ENCODE measurements at regions not wholly inside any gene's neighbourhood (a gene's known extent, or its start where the extent isn't known, plus 50 kb on each side); places are given as distances from the start of the nearest gene placed in this dataset.

DNA sequence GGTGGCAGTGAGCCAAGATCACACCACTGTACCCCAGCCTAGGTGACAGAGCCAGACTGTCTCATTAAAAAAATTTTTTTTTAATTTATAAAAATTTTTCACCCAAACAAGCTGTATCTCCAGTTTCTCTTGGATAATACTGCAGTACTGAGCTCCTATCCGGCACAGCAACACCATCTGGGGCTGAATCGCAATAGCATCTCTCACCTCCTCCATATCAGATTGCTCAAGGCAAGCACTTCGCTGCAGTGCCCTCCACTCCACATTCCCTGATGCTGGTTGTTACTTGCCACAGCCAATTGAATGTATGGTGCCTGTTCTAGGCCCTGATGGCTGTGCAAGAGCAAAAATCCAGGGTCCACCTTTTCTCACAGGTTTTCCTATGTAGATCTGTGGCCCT is 69.3 kb upstream of the FAM241A start:
- no peak overlapping the region for H3K4me3 Mint-ChIP-seq
- no peak overlapping the region for H3K4me3 ChIP-seq (ENCODE audit: control extremely low read depth in 1 of 5, extremely low read depth in 1 of 5, insufficient read depth in 1 of 5, low read depth in 2 of 5, low read length in 4 of 5)
- no peaks in the 10 kb centered on the region for H4K20me1 ChIP-seq (ENCODE audit: control insufficient read depth, insufficient read depth, low read length, poor library complexity, severe bottlenecking)
- H2AFZ ChIP-seq (ENCODE audit: insufficient read depth, low read depth, low read length, poor library complexity, severe bottlenecking), result no peak overlapping the region
- no peaks in the 10 kb centered on the region for H3K36me3 ChIP-seq (replicated peaks in 1 of 2; ENCODE audit: control extremely low read depth in 1 of 2, control insufficient read depth in 1 of 2, extremely low read depth in 1 of 2, insufficient read depth in 2 of 2, low read length in 1 of 2)
- no peaks in the 10 kb centered on the region for H3K79me2 ChIP-seq (ENCODE audit: control insufficient read depth, insufficient read depth, low read length)
- no peak for ATAC-seq (ENCODE audit: low read depth)
- TF ChIP-seq, protein P1, sequence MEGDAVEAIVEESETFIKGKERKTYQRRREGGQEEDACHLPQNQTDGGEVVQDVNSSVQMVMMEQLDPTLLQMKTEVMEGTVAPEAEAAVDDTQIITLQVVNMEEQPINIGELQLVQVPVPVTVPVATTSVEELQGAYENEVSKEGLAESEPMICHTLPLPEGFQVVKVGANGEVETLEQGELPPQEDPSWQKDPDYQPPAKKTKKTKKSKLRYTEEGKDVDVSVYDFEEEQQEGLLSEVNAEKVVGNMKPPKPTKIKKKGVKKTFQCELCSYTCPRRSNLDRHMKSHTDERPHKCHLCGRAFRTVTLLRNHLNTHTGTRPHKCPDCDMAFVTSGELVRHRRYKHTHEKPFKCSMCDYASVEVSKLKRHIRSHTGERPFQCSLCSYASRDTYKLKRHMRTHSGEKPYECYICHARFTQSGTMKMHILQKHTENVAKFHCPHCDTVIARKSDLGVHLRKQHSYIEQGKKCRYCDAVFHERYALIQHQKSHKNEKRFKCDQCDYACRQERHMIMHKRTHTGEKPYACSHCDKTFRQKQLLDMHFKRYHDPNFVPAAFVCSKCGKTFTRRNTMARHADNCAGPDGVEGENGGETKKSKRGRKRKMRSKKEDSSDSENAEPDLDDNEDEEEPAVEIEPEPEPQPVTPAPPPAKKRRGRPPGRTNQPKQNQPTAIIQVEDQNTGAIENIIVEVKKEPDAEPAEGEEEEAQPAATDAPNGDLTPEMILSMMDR (IDR thresholded peaks at IDR 0.05), result no peak
- no peak for TF ChIP-seq EZH2 (IDR thresholded peaks at IDR 0.05; ENCODE audit: borderline replicate concordance, insufficient read depth, low read depth, low read length, poor library complexity, severe bottlenecking)
- peaks cover 7% of the 10 kb centered on the region for H3K27me3 Mint-ChIP-seq
- intact Hi-C loops (cut with micrococcal nuclease), result loop anchor here (1.0 kb wide), 1 partner anchor 159 kb away; no protein-coding TSS in a partner anchor
- no peaks in the 10 kb centered on the region for H3K4me1 Mint-ChIP-seq
- H3K27ac Mint-ChIP-seq, result no peak overlapping the region
- no peaks in the 10 kb centered on the region for H3K4me1 ChIP-seq (ENCODE audit: control insufficient read depth in 2 of 2, insufficient read depth in 2 of 2, low read length in 2 of 2)
- DNase-seq, result no peak
- ChIA-PET POLR2A (no interaction called here), CTCF (no interaction called here)
- no peak overlapping the region for H3K27ac ChIP-seq (ENCODE audit: low read length in 2 of 2)
- peaks cover 12% of the 10 kb centered on the region for H3K9me3 Mint-ChIP-seq (ENCODE audit: insufficient read depth)
- H3K9me3 ChIP-seq (ENCODE audit: control extremely low read depth in 1 of 3, control insufficient read depth in 2 of 3, insufficient read depth in 1 of 3, low read length in 2 of 3), result no peaks in the 10 kb centered on the region
- no peak overlapping the region for H3K4me2 ChIP-seq (replicated peaks; ENCODE audit: low read depth, low read length, poor library complexity, severe bottlenecking)
- no peaks in the 10 kb centered on the region for H3K27me3 ChIP-seq (replicated peaks in 1 of 4; ENCODE audit: control extremely low read depth in 1 of 4, control insufficient read depth in 3 of 4, insufficient read depth in 4 of 4, low read length in 3 of 4)
- WGBS (ENCODE audit: insufficient coverage), result 88% methylated on average over 3 of the region's 3 CpGs
- H3K9ac ChIP-seq (ENCODE audit: low read length), result no peak overlapping the region

DNA sequence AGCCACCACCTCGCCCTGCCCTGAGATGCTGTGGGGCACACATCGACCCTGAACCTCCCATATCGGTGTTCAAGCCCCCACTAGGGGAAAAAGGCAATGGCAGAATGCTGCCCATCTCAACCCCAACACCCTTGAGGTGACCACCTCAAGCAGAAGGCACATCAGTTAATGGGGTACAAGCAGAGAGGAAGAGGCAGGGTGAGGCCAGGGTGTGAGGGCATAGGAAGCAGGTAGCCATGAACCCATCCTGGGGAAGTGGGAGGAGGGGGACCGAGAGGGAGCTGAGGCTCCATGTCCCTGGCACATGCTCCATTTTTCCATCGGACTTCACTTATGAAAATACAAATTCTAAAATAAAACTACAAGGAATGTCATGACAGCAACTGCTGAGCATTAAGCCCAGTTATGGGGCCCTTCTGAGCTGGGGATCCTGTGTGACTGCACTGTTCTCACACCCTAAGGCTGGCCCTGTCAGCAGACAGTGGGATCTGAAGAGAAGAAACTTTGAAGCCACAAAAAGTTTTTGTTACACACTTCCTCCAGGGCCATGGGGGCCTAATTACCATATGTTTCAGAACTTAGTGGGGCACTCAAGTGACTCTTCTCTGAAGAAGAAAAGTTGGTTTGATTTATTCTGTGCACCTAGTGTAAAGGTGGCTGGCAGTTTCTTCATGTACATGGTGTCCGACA is 68.2 kb upstream of the FAM241A start:
- no peak for ATAC-seq (ENCODE audit: low read depth)
- H3K4me3 Mint-ChIP-seq, result no peak overlapping the region
- CTCF ChIA-PET, result interaction anchor here (0.9 to 1.1 kb wide), 2 partner anchors 10 to 685 kb away, joined by 3 read pairs; no protein-coding TSS in a partner anchor

More for the DNA sequence above, 68.2 kb upstream of the FAM241A start:
- POLR2A ChIA-PET, result no interaction called here
- H3K27ac ChIP-seq (ENCODE audit: low read length in 2 of 2), result no peak overlapping the region
- Mint-ChIP-seq H3K27me3 (peaks cover 7% of the 10 kb centered on the region), H3K4me1 (no peaks in the 10 kb centered on the region), H3K27ac (no peak overlapping the region), H3K9me3 (ENCODE audit: insufficient read depth) (peaks cover 12% of the 10 kb centered on the region)
- no peaks in the 10 kb centered on the region for H3K79me2 ChIP-seq (ENCODE audit: control insufficient read depth, insufficient read depth, low read length)
- no peak overlapping the region for H3K4me3 ChIP-seq (ENCODE audit: control extremely low read depth in 1 of 5, extremely low read depth in 1 of 5, insufficient read depth in 1 of 5, low read depth in 2 of 5, low read length in 4 of 5)
- intact Hi-C loops (cut with micrococcal nuclease), result no loop called here
- no peak overlapping the region for H3K4me2 ChIP-seq (replicated peaks; ENCODE audit: low read depth, low read length, poor library complexity, severe bottlenecking)
- 90% methylated on average over 3 of the region's 6 CpGs for WGBS (ENCODE audit: insufficient coverage)
- no peak overlapping the region for H3K9ac ChIP-seq (ENCODE audit: low read length)
- no peaks in the 10 kb centered on the region for H3K27me3 ChIP-seq (replicated peaks in 1 of 4; ENCODE audit: control extremely low read depth in 1 of 4, control insufficient read depth in 3 of 4, insufficient read depth in 4 of 4, low read length in 3 of 4)
- no peaks in the 10 kb centered on the region for H4K20me1 ChIP-seq (ENCODE audit: control insufficient read depth, insufficient read depth, low read length, poor library complexity, severe bottlenecking)
- DNase-seq, result no peak
- H3K36me3 ChIP-seq (replicated peaks in 1 of 2; ENCODE audit: control extremely low read depth in 1 of 2, control insufficient read depth in 1 of 2, extremely low read depth in 1 of 2, insufficient read depth in 2 of 2, low read length in 1 of 2), result no peaks in the 10 kb centered on the region
- TF ChIP-seq, protein P1 (IDR thresholded peaks at IDR 0.05), result no peak
- no peak for TF ChIP-seq EZH2 (IDR thresholded peaks at IDR 0.05; ENCODE audit: borderline replicate concordance, insufficient read depth, low read depth, low read length, poor library complexity, severe bottlenecking)
- H3K4me1 ChIP-seq (ENCODE audit: control insufficient read depth in 2 of 2, insufficient read depth in 2 of 2, low read length in 2 of 2), result no peaks in the 10 kb centered on the region
- H3K9me3 ChIP-seq (ENCODE audit: control extremely low read depth in 1 of 3, control insufficient read depth in 2 of 3, insufficient read depth in 1 of 3, low read length in 2 of 3), result no peaks in the 10 kb centered on the region
- no peak overlapping the region for H2AFZ ChIP-seq (ENCODE audit: insufficient read depth, low read depth, low read length, poor library complexity, severe bottlenecking)

Data from B cell (primary cell).